T1000 (cell line): ENCODE measurements at regions not wholly inside any gene's neighbourhood (a gene's known extent, or its start where the extent isn't known, plus 50 kb on each side); places are given as distances from the start of the nearest gene placed in this dataset.
"Not testable (repeated sequence)": the region's sequence is repeated elsewhere in the genome, so short reads cannot be mapped to it uniquely, and the experiment has no call there.

Experiments
- DNase-seq: peaks from one replicate; lab custom pipeline; 2025; ENCODE audit warnings: mixed read lengths; lab: John Stamatoyannopoulos, UW

DNA sequence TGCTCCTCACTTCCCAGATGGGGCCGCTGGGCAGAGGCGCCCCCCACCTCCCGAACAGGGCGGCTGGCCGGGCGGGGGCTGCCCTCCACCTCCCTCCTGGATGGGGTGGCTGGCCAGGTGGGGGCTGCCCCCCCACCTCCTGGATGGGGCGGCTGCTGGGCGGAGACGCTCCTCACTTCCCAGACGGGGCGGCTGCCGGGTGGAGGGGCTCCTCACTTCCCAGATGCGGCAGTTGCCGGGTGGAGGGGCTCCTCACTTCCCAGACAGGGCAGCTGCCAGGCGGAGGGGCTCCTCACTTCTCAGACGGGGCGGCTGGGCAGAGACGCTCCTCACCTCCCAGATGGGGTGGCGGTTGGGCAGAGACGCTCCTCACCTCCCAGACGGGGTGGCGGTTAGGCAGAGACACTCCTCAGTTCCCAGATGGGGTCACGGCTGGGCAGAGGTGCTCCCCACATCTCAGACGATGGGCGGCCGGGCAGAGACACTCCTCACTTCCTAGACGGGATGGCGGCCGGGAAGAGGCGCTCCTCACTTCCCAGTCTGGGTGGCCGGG lies 428.8 kb downstream of the FGF13 start:
- not testable (repeated sequence) for DNase-seq

GRCh38 chrX:138287205-138287877 lies 424.2 kb downstream of the FGF13 start:
- DNase-seq = no peak

GRCh38 chrX:138294951-138295350 lies 416.6 kb downstream of the FGF13 start:
- DNase-seq = no peak

GRCh38 chrX:138298268-138298667 lies 413.2 kb downstream of the FGF13 start:
- DNase-seq = no peak

- DNase-seq = no peak
Measured at GRCh38 chrX:138345801-138346200, 365.7 kb downstream of the FGF13 start.

- DNase-seq = no peak
Measured at GRCh38 chrX:138349351-138349750, 362.2 kb downstream of the FGF13 start.

GRCh38 chrX:138378876-138379275 lies 332.6 kb downstream of the FGF13 start:
- no peak for DNase-seq

DNA sequence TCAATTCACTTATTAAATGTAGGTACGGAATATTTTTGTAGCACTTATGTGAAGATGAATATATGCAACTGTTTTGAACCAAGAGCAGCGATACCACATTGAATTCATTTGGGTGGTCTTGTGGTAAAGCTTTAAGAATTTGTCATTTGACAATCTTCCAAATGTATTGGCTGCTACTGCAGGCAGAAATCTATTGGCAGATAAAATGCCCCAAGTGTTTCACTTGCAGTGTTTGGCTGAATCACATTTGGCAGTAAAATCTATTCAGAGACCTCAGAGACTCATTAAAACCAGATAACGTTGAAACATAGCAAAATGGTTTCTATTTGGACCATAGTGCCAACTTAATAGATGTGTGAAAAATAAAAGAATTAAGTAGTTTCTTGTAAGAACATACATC lies 303.4 kb downstream of the FGF13 start:
- DNase-seq = no peak

DNA sequence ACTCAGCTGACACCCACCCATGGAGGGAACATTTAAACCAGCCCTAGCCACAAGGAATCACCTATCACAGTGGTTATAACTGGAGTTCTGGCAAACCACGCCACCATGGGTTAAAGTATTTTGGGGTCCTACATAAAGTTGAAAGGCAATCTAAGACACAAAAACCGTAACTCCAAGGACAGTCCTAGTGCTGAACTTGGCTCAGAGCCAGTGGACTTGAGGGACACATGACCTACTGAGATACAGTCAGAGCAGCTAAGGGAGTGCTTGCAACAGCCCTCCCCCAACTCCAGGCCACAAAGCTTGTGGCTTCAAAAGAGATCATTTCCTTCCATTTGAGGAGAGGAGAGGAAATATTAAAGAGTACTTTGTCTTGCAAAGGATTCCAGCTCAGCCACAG lies 300.5 kb downstream of the FGF13 start:
- DNase-seq = no peak
